T-helper 1 cell (primary cell): ENCODE measurements at regions not wholly inside any gene's neighbourhood (a gene's known extent, or its start where the extent isn't known, plus 50 kb on each side); places are given as distances from the start of the nearest gene placed in this dataset.

Experiments used
- DNase-seq, 5 donors: peaks; one replicate each; pipeline ENCODE4 v3.0.0-alpha.2; 2012 to 2020

GRCh38 chr10:128377364-128377987 is 251.3 kb upstream of the MKI67 start:
- no peak for DNase-seq

GRCh38 chr10:128377988-128378387 is 251.8 kb upstream of the MKI67 start:
- DNase-seq = no peak

GRCh38 chr10:128380946-128381345 is 254.7 kb upstream of the MKI67 start:
- no peak for DNase-seq

DNA sequence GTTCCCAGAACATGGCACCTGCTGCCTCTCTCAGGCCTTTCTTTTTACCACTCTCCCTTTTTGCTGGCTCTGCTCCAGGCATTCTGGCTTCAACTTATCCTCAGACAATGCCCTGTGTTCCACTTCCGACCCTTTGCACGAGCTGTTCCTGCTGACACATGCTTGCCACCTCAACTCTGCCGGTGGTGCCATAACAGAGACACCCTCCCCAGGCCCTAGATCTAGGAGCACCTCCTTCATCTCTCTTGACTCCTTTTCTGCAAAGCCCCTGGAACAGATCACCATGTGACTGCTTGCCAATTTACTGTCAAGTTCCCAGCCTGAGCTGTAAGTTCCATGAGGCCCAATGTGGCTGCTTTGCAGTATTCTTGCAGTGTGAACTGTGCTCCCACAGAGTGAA is 256.0 kb upstream of the MKI67 start:
- no peak for DNase-seq

DNA sequence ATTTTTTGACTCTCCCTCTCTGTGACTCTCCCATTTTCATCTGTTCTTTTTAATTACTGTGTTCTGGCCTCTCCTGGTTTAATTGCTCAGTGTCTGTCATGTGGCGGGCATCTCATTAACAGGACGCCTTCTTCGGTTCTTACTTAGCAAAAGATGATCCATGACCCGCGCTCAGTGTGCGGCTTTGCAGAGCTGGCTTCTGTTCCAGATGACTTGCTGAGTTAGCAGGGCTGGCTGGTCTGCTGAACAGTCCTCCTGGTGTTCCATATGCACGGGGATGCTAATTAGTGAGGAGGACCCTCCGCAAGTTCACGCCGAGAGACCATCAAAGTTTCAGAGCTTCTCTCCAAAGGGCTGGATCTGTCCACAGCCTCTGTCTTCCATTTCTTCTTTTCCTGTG is 258.6 kb upstream of the MKI67 start:
- DNase-seq = no peak

DNA sequence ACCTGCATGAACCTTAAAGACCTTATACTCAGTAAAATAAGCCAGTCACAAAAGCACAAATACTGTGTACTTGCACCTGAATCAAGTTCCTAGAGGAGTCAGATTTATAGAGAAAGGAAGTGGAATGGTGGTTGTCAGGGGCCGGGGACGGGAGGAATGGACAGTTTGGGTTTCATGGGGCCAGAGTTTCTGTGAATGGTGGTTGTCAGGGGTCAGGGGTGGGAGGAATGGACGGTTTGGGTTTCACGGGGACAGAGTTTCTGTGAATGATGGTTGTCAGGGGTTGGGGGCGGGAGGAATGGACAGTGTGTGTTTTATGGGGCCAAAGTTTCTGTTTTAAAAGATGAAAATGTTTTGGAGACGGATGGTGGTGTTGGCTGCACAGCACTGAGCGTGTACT is 260.0 kb upstream of the MKI67 start:
- DNase-seq = no peak

GRCh38 chr10:128386816-128387604 is 260.8 kb upstream of the MKI67 start:
- DNase-seq = no peak

GRCh38 chr10:128390596-128390995 is 264.4 kb upstream of the MKI67 start:
- DNase-seq = no peak

- no peak for DNase-seq
Observed at GRCh38 chr10:128393546-128393945, 267.3 kb upstream of the MKI67 start.

- no peak for DNase-seq
Observed at GRCh38 chr10:128398118-128398517, 271.9 kb upstream of the MKI67 start.

GRCh38 chr10:128398999-128399398 is 272.8 kb upstream of the MKI67 start:
- no peak for DNase-seq

GRCh38 chr10:128400564-128400963 is 274.3 kb upstream of the MKI67 start:
- no peak for DNase-seq

GRCh38 chr10:128405450-128405849 is 279.2 kb upstream of the MKI67 start:
- DNase-seq = no peak

- DNase-seq = no peak
Observed at GRCh38 chr10:128411643-128412042, 285.4 kb upstream of the MKI67 start.

GRCh38 chr10:128414568-128414967 is 288.3 kb upstream of the MKI67 start:
- DNase-seq = no peak

- no peak for DNase-seq
Observed at GRCh38 chr10:128416231-128416630, 290.0 kb upstream of the MKI67 start.

- DNase-seq = no peak
Observed at GRCh38 chr10:128417826-128418225, 291.6 kb upstream of the MKI67 start.

DNA sequence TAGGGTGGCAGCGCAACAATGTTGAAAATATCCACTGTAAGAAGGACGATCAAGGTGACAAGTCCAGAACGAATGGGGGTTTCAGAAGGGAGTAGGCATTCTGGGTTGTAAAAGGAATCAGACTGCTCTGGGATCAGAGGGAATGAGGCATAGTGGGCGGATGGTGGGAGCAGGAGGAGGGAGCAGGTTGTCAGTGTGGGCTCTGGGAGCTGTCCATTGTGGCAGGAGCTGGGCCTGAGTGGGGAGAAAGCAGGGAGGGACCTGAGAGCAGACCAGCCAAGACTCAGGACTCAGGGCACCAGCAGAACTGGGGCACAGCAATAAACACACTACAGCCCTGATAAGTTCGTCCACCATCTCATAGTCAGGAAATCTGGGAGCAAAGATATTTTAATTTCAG is 292.6 kb upstream of the MKI67 start:
- no peak for DNase-seq

DNA sequence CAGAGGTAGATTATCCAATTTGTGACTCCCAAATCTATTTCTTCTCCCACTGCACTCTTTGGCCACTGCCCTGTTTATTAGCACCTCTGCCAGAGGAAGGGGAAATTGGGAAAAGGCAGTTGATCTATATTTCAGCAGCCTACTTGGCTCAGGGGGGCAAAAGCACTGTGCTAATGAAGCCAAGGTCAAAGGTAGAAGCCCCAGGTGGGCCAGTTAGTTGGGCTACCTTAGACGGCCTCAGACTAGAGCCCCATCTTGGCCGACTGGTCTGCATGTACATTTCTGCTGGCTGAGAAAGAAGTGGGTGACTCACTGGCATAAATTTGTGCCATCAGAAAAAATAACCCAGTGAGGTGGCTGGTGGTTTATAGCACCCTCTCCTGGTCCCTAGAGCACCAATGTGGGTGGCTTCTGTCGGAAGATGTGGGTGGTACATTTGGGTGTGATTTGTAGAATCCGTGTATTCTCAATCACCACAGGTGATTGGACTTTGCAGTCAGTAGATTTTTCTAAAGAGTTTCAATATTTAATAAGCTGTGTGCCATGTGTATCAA is 293.3 kb upstream of the MKI67 start:
- no peak for DNase-seq

- no peak for DNase-seq
Observed at GRCh38 chr10:128420623-128421022, 294.4 kb upstream of the MKI67 start.

DNA sequence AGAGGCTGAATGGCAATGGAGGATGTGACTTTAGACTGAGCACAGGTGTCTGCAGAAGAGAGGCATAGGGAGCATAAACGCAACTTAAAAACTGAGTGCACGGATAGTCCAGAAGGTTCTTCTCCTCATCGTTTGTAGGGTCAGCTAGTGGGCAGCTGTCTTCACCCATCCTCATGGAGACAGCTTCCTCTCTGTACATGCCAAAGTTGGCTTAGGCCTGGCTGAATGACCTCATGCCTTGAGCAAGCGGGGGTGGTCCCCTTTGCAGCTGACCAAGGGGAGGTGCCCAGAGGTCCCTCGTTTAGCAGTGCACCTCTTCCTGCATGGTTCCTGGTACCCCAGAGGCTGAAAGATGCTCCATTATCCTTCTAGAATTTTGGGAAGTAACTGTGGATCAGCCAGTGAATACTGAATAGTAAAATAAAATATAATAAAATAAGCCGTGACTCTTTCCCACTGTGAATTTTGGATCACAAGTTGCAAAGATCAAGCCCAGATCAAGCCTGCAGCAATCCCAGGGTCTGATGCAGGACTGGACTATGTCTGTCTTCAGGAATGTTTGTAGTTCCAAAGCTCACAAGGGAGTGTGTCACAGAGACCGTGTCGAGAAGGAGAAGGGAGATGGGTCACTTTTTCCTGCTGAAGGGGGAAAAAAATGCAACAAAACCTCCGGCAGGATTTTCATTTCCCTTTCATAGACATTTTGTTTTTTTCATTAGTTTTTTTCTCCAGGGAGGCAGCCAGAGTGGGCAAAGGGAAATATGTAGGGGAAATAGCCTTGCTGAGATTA is 295.3 kb upstream of the MKI67 start:
- DNase-seq = no peak

DNA sequence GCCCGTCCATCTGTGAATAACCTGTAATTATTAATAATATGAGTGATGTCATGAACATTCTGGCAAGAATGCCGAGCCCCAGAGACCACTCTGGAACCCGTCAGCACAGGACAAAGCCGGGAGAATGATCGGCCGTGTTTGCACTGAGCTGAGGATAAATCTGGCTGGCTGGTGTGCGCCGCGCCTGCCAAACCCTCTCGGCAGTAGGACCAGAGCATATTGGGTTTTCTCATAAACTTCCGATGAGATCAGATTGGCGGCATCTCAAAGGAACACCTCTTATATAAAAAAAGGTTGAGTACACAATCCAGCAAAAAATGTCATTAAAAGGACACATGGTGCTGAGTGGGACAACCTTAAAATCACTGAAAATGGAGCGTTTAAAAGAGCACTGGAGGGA is 296.0 kb upstream of the MKI67 start:
- no peak for DNase-seq

- no peak for DNase-seq
Observed at GRCh38 chr10:128422999-128423398, 296.8 kb upstream of the MKI67 start.

- no peak for DNase-seq
Observed at GRCh38 chr10:128429321-128429720, 303.1 kb upstream of the MKI67 start.
